ENCODE measurements at regions not wholly inside any gene's neighbourhood (a gene's known extent, or its start where the extent isn't known, plus 50 kb on each side); places are given as distances from the start of the nearest gene placed in this dataset.

GRCh38 chr7:25802473-25802872 is 349.5 kb upstream of the NFE2L3 start:
- no peak for DNase-seq (ENCODE audit: low spot score, unreplicated experiment)
- no peaks in the 10 kb centered on the region for H3K4me1 Mint-ChIP-seq (ENCODE audit: low read depth)
- H3K9me3 Mint-ChIP-seq (ENCODE audit: low read depth): no peaks in the 10 kb centered on the region
- peaks cover 20% of the 10 kb centered on the region for H3K27me3 Mint-ChIP-seq
- H3K36me3 Mint-ChIP-seq (ENCODE audit: insufficient read depth): no peaks in the 10 kb centered on the region
- H3K27ac Mint-ChIP-seq: no peak overlapping the region
- no peak for TF ChIP-seq CTCF (IDR thresholded peaks at IDR 0.05; ENCODE audit: unreplicated experiment)
- no peak overlapping the region for H3K4me3 Mint-ChIP-seq (ENCODE audit: low read depth)

GRCh38 chr7:25803117-25803887 is 348.7 kb upstream of the NFE2L3 start:
- Mint-ChIP-seq H3K27ac (no peak overlapping the region), H3K36me3 (ENCODE audit: insufficient read depth) (no peaks in the 10 kb centered on the region), H3K4me1 (ENCODE audit: low read depth) (no peaks in the 10 kb centered on the region), H3K27me3 (peaks cover 23% of the 10 kb centered on the region), H3K4me3 (ENCODE audit: low read depth) (no peak overlapping the region), H3K9me3 (ENCODE audit: low read depth) (no peaks in the 10 kb centered on the region)
- no peak for DNase-seq (ENCODE audit: low spot score, unreplicated experiment)
- TF ChIP-seq CTCF (IDR thresholded peaks at IDR 0.05; ENCODE audit: unreplicated experiment): no peak

- peaks cover 24% of the 10 kb centered on the region for H3K27me3 Mint-ChIP-seq
- no peak for DNase-seq (ENCODE audit: low spot score, unreplicated experiment)
- no peak for TF ChIP-seq CTCF (IDR thresholded peaks at IDR 0.05; ENCODE audit: unreplicated experiment)
- H3K27ac Mint-ChIP-seq: no peak overlapping the region
- no peaks in the 10 kb centered on the region for H3K9me3 Mint-ChIP-seq (ENCODE audit: low read depth)
- H3K4me1 Mint-ChIP-seq (ENCODE audit: low read depth): no peaks in the 10 kb centered on the region
- no peaks in the 10 kb centered on the region for H3K36me3 Mint-ChIP-seq (ENCODE audit: insufficient read depth)
- no peak overlapping the region for H3K4me3 Mint-ChIP-seq (ENCODE audit: low read depth)
Measured at GRCh38 chr7:25804154-25804553, 347.8 kb upstream of the NFE2L3 start.

- no peak for TF ChIP-seq CTCF (IDR thresholded peaks at IDR 0.05; ENCODE audit: unreplicated experiment)
- H3K27me3 Mint-ChIP-seq: peaks cover 24% of the 10 kb centered on the region
- no peaks in the 10 kb centered on the region for H3K36me3 Mint-ChIP-seq (ENCODE audit: insufficient read depth)
Measured at GRCh38 chr7:25805027-25805687, 346.8 kb upstream of the NFE2L3 start.

GRCh38 chr7:25807086-25807611 is 344.8 kb upstream of the NFE2L3 start:
- TF ChIP-seq CTCF (IDR thresholded peaks at IDR 0.05; ENCODE audit: unreplicated experiment): no peak
- DNase-seq (ENCODE audit: low spot score, unreplicated experiment): no peak
- no peak overlapping the region for H3K4me3 Mint-ChIP-seq (ENCODE audit: low read depth)
- no peaks in the 10 kb centered on the region for H3K36me3 Mint-ChIP-seq (ENCODE audit: insufficient read depth)
- no peaks in the 10 kb centered on the region for H3K4me1 Mint-ChIP-seq (ENCODE audit: low read depth)
- H3K9me3 Mint-ChIP-seq (ENCODE audit: low read depth): no peaks in the 10 kb centered on the region
- H3K27ac Mint-ChIP-seq: no peak overlapping the region
- peaks cover 27% of the 10 kb centered on the region for H3K27me3 Mint-ChIP-seq

More at GRCh38 chr7:25805027-25805687, 346.8 kb upstream of the NFE2L3 start:
- no peaks in the 10 kb centered on the region for H3K9me3 Mint-ChIP-seq (ENCODE audit: low read depth)
- no peak for DNase-seq (ENCODE audit: low spot score, unreplicated experiment)
- no peaks in the 10 kb centered on the region for H3K4me1 Mint-ChIP-seq (ENCODE audit: low read depth)
- no peak overlapping the region for H3K4me3 Mint-ChIP-seq (ENCODE audit: low read depth)
- no peak overlapping the region for H3K27ac Mint-ChIP-seq

Data from progenitor cell of endocrine pancreas (in vitro differentiated cells).